ENCODE measurements at regions not wholly inside any gene's neighbourhood (a gene's known extent, or its start where the extent isn't known, plus 50 kb on each side); places are given as distances from the start of the nearest gene placed in this dataset.

DNA sequence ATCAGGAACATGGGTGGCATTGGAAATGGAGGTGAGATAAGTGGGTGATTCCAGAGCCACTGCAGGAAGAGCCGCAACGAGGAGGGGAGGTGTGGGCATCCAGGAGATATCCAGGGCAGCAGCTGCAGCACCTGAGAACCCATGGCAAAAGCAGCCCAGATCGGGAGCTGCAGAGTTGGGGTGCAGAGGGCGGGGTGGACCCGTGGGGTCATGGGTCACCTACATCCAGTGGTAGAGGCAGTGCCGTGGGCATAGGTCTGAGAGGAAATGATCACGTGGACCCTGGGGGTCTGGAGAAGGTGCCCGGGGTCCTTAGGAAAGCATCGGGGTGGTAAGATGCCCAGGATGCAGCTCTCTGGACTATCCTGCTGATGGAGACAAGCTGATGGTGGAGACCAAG is 530.0 kb downstream of the GLRX3 start:
- WGBS, 2 experiments (ENCODE audit: extremely low coverage in 2 of 2, insufficient read length in 1 of 2), result 69% methylated on average over 4 of the region's 9 CpGs; no CpG with 5 or more reads in 1 of the 2 experiments
- no peak overlapping the region for H2BK120ac ChIP-seq (ENCODE audit: low read depth, low read length)
- no peaks in the 10 kb centered on the region for H3K36me3 ChIP-seq (ENCODE audit: control insufficient read depth, insufficient read depth, low read length)
- DNase-seq (no peak), ATAC-seq (ENCODE audit: low read depth) (no peak)
- no peak overlapping the region for H3K23ac ChIP-seq (ENCODE audit: low read depth, low read length)
- no peak overlapping the region for H4K91ac ChIP-seq (ENCODE audit: insufficient read depth, low read depth, low read length)
- ChIA-PET CTCF (no interaction called here), POLR2A (ENCODE audit: unreplicated experiment) (no interaction called here)
- H3K27ac ChIP-seq (ENCODE audit: insufficient read depth, low read length), result no peak overlapping the region
- no peak overlapping the region for H4K8ac ChIP-seq (ENCODE audit: low read depth in 2 of 2, low read length in 2 of 2)
- in situ Hi-C loops (cut with MboI; ENCODE audit: low sequenced_read_pairs), result no loop called here
- no peaks in the 10 kb centered on the region for H3K27me3 ChIP-seq (ENCODE audit: control insufficient read depth, insufficient read depth, low read length)
- H3K4me3 ChIP-seq (ENCODE audit: insufficient read depth, low read depth, low read length), result no peak overlapping the region
- no peak overlapping the region for H3K4ac ChIP-seq (ENCODE audit: low read depth, low read length)
- no peak for TF ChIP-seq CEBPB (IDR thresholded peaks at IDR 0.05; ENCODE audit: low read depth, low read length)
- no peak for TF ChIP-seq NFE2L2 (IDR thresholded peaks at IDR 0.05; ENCODE audit: low read depth, low read length)
- no peak for TF ChIP-seq CTCF (conservative IDR thresholded peaks at IDR 0.05; ENCODE audit: low read depth, low read length)
- TF ChIP-seq RCOR1 (IDR thresholded peaks at IDR 0.05; ENCODE audit: insufficient replicate concordance, low read length), result no peak
- no peak for TF ChIP-seq RFX5 (IDR thresholded peaks at IDR 0.05; ENCODE audit: low read depth, low read length)
- no peak for TF ChIP-seq CHD1 (IDR thresholded peaks at IDR 0.05; ENCODE audit: low read depth, low read length)
- no peak for TF ChIP-seq RAD21 (IDR thresholded peaks at IDR 0.05; ENCODE audit: low read length)
- no peak for TF ChIP-seq ELK1 (IDR thresholded peaks at IDR 0.05; ENCODE audit: borderline replicate concordance, low read depth, low read length)
- no peak for TF ChIP-seq BHLHE40 (IDR thresholded peaks at IDR 0.05; ENCODE audit: low read depth, low read length)
- TF ChIP-seq MAFK (IDR thresholded peaks at IDR 0.05; ENCODE audit: low read depth, low read length), result no peak
- TF ChIP-seq MAZ (IDR thresholded peaks at IDR 0.05; ENCODE audit: borderline replicate concordance, low read depth, low read length), result no peak
- no peak for TF ChIP-seq FOS (IDR thresholded peaks at IDR 0.05; ENCODE audit: low read depth, low read length)
- TF ChIP-seq MXI1 (IDR thresholded peaks at IDR 0.05; ENCODE audit: borderline replicate concordance, low read depth, low read length), result no peak
- TF ChIP-seq POLR2A (IDR thresholded peaks at IDR 0.05; ENCODE audit: low read depth, low read length), result no peak
- no peak overlapping the region for H3K9ac ChIP-seq (ENCODE audit: low read depth, low read length)
- no peaks in the 10 kb centered on the region for H3K79me1 ChIP-seq (ENCODE audit: low read depth in 1 of 2, low read length in 2 of 2)
- no peak overlapping the region for H3K14ac ChIP-seq (replicated peaks; ENCODE audit: low read depth, low read length)
- no peak overlapping the region for H2BK20ac ChIP-seq (ENCODE audit: low read depth, low read length)
- H3K4me2 ChIP-seq (ENCODE audit: low read depth, low read length), result no peak overlapping the region
- intact Hi-C loops (cut with micrococcal nuclease), result no loop called here
- dilution Hi-C loops (cut with HindIII; ENCODE audit: low sequenced_read_pairs, unreplicated experiment), result no loop called here
- H2BK5ac ChIP-seq (ENCODE audit: low read depth, low read length, poor library complexity, severe bottlenecking), result no peak overlapping the region
- no TSS peak for BruUV-seq (replicated peaks)
- H4K5ac ChIP-seq (ENCODE audit: low read depth, low read length), result no peak overlapping the region
- no peaks in the 10 kb centered on the region for H3K9me1 ChIP-seq (ENCODE audit: insufficient read depth, low read length)
- H2AK5ac ChIP-seq (ENCODE audit: low read depth, low read length), result no peak overlapping the region
- no peaks in the 10 kb centered on the region for H3K4me1 ChIP-seq (ENCODE audit: control insufficient read depth, insufficient read depth, low read length)
- no peak overlapping the region for H2AK9ac ChIP-seq (replicated peaks; ENCODE audit: low read depth, low read length, poor library complexity)
- no peaks in the 10 kb centered on the region for H4K20me1 ChIP-seq (ENCODE audit: insufficient read depth, low read length)
- no peak overlapping the region for H2AFZ ChIP-seq (replicated peaks; ENCODE audit: low read length, poor library complexity)
- H3K18ac ChIP-seq (ENCODE audit: low read depth, low read length), result no peak overlapping the region
- H3K56ac ChIP-seq (ENCODE audit: extremely low read depth, insufficient read depth, low read length), result no peak overlapping the region
- H3K9me3 ChIP-seq (ENCODE audit: control insufficient read depth, insufficient read depth, low read length), result peaks cover 40% of the 10 kb centered on the region
- no peak overlapping the region for H2BK15ac ChIP-seq (ENCODE audit: low read depth, low read length)
